ENCODE measurements at regions not wholly inside any gene's neighbourhood (a gene's known extent, or its start where the extent isn't known, plus 50 kb on each side); places are given as distances from the start of the nearest gene placed in this dataset.
A peak's percentile ranks its signal among the peaks of the same experiment; 100 is the strongest.

GRCh38 chr5:167921796-167922195 lies 369.6 kb upstream of the WWC1 start:
- no peak for TF ChIP-seq CTCF (IDR thresholded peaks at IDR 0.05)
- Histone ChIP-seq H3K4me3 (no peak overlapping the region), H3K27ac (no peak overlapping the region), H3K9me3 (no peaks in the 10 kb centered on the region), H3K4me1 (no peaks in the 10 kb centered on the region), H3K27me3 (no peaks in the 10 kb centered on the region), H3K36me3 (no peaks in the 10 kb centered on the region)
- no peak for DNase-seq (ENCODE audit: low spot score)

DNA sequence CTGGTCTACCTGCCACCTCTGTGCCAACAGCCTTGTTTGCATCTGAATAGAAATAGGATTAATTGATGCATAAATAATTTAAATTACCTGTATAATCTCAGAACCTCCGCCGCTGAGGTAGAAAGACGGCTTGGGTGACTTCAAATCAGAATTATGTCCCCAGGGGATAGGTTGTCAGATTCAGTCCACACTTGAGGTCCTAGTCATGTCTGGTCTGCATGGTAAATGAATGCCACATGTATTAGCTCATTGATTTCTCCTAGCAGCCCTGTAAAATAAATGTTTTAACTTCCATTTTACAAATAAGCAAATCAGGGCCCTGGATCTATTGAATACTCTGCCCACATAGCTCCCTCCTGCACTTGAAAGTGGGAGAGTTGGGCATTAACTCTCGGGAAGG lies 368.0 kb upstream of the WWC1 start:
- Histone ChIP-seq H3K27me3 (no peaks in the 10 kb centered on the region), H3K27ac (no peak overlapping the region), H3K9me3 (no peaks in the 10 kb centered on the region), H3K36me3 (no peaks in the 10 kb centered on the region), H3K4me3 (no peak overlapping the region), H3K4me1 (no peaks in the 10 kb centered on the region)
- TF ChIP-seq CTCF (IDR thresholded peaks at IDR 0.05) = no peak
- DNase-seq (ENCODE audit: low spot score) = no peak

DNA sequence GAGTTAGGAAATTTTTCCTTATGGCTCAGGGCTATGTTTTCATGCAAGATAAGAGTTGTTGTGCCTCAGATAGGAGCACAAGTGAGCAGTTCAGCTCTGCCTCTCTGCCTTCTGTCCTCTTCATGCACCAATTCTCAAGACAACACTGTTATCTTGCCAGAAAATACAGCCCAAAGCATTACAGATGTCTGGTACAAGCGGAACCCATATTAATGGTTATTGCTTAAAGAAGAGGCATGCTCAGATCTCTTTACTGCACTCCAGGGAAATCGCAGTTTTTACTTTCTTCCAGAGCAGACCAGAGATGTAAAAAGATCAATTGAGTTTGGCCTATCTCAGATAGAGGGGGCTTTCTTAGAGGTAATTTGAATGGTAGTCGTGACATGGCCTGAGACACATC lies 361.6 kb upstream of the WWC1 start:
- H3K9me3 ChIP-seq = no peaks in the 10 kb centered on the region
- no peak overlapping the region for H3K27ac ChIP-seq
- TF ChIP-seq CTCF (IDR thresholded peaks at IDR 0.05) = no peak
- no peaks in the 10 kb centered on the region for H3K36me3 ChIP-seq
- no peaks in the 10 kb centered on the region for H3K4me1 ChIP-seq
- DNase-seq (ENCODE audit: low spot score) = no peak
- no peaks in the 10 kb centered on the region for H3K27me3 ChIP-seq
- H3K4me3 ChIP-seq = no peak overlapping the region

- no peak for TF ChIP-seq CTCF (IDR thresholded peaks at IDR 0.05)
- H3K27me3 ChIP-seq = no peaks in the 10 kb centered on the region
- no peak for DNase-seq (ENCODE audit: low spot score)
- no peaks in the 10 kb centered on the region for H3K9me3 ChIP-seq
- H3K4me3 ChIP-seq = peak overlapping the region; percentile 7 to 23
- H3K4me1 ChIP-seq = no peaks in the 10 kb centered on the region
- H3K27ac ChIP-seq = peak overlapping the region; percentile 44 to 78
- no peaks in the 10 kb centered on the region for H3K36me3 ChIP-seq
Measured at GRCh38 chr5:167934551-167934971, 356.9 kb upstream of the WWC1 start.

GRCh38 chr5:167936022-167936421 lies 355.4 kb upstream of the WWC1 start:
- TF ChIP-seq CTCF (IDR thresholded peaks at IDR 0.05) = no peak
- Histone ChIP-seq H3K27ac (no peak overlapping the region), H3K27me3 (no peaks in the 10 kb centered on the region), H3K4me3 (no peak overlapping the region), H3K36me3 (no peaks in the 10 kb centered on the region), H3K4me1 (no peaks in the 10 kb centered on the region), H3K9me3 (no peaks in the 10 kb centered on the region)
- DNase-seq (ENCODE audit: low spot score) = no peak

- Histone ChIP-seq H3K9me3 (no peaks in the 10 kb centered on the region), H3K27me3 (no peaks in the 10 kb centered on the region), H3K27ac (no peak overlapping the region), H3K4me1 (no peaks in the 10 kb centered on the region), H3K4me3 (no peak overlapping the region), H3K36me3 (no peaks in the 10 kb centered on the region)
- no peak for TF ChIP-seq CTCF (IDR thresholded peaks at IDR 0.05)
- no peak for DNase-seq (ENCODE audit: low spot score)
Measured at GRCh38 chr5:167936944-167937634, 354.4 kb upstream of the WWC1 start.
